COLO668 (cell line): ENCODE measurements at regions not wholly inside any gene's neighbourhood (a gene's known extent, or its start where the extent isn't known, plus 50 kb on each side); places are given as distances from the start of the nearest gene placed in this dataset.
"Not testable (repeated sequence)": the region's sequence is repeated elsewhere in the genome, so short reads cannot be mapped to it uniquely, and the experiment has no call there.

Source experiments
- DNase-seq: peaks from one replicate; lab custom pipeline; 2025; ENCODE audit not compliant: unreplicated experiment; lab: John Stamatoyannopoulos, UW

DNA sequence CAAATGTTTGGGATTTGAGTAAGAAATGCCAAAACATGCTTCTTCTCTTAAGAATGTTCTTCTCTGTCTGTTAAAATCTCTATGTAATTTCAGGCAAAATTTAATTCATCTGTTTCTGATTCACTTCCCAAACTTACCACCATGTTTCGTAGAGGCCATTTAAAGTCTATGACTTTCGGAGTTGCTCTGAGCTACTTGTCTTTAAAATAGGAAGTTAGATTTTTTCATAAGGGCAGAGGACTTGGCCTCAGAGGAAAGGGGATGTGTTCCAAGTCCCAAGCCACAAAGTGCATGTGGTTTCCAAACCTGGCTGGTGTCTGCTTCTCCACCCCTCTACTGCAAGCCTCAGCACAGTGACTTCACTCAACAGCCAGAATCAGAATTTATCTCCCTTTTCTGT lies 111.3 kb upstream of the ADRA1B start:
- no peak for DNase-seq

DNA sequence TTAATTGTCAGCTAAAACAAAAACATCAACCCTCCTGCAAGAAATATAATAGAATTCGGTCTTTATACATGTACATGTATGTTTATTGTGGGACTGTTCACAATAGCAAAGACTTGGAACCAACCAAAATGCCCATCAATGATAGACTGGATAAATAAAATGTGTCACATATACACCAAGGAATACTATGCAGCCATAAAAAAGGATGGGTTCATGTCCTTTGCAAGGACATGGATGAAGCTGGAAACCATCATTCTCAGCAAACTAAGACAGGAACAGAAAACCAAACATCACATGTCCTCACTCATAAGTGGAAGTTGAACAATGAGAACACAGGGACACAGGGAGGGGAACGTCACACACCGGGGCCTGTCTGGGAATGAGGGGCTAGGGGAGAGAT lies 109.1 kb upstream of the ADRA1B start:
- not testable (repeated sequence) for DNase-seq

DNA sequence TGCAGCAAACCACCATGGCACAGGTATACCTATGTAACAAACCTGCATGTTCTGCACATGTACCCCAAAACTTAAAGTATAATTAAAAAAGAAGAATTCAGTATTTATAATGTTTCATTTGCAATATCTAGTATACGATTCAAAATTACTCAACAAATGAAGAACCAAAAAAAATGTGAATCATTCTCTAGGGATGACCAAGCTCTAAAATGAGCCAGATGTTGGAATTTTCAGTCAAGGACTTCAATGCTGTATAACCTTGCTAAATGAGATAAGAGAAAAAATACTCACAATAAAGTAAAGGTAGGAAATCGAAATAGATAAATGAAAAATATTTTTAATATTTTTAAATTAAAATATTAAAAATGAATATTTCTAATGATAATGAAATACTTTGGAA lies 108.7 kb upstream of the ADRA1B start:
- DNase-seq, result no peak

DNA sequence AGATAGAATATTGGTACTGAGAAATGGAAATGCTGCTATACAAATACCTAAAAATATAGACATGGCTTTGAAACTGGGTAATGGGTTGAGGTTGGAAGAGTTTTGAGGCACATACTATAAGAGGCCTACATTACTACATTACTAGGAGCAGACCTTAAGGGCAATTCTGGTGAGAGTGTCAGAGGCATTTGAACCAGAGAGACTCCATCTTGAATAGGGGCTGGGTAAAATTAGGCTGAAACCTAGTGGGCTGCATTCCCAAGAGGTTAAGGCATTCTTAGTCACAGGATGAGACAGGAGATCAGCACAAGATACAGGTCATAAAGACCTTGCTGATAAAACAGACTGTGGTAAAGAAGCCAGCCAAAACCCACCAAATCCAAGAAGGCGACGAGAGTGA lies 104.6 kb upstream of the ADRA1B start:
- DNase-seq, result no peak

DNA sequence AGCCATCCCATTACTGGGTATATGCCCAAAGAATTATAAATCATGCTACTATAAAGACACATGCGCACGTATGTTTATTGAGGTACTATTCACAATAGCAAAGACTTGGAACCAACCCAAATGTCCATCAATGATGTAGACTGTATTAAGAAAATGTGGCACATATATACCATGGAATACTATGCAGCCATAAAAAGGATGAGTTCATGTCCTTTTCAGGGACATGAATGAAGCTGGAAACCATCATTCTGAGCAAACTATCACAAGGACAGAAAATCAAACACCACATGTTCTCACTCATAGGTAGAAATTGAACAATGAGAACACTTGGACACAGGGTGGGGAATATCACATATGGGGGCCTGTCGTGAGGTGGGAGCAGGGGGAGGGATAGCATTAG lies 103.5 kb upstream of the ADRA1B start:
- DNase-seq, result not testable (repeated sequence)

DNA sequence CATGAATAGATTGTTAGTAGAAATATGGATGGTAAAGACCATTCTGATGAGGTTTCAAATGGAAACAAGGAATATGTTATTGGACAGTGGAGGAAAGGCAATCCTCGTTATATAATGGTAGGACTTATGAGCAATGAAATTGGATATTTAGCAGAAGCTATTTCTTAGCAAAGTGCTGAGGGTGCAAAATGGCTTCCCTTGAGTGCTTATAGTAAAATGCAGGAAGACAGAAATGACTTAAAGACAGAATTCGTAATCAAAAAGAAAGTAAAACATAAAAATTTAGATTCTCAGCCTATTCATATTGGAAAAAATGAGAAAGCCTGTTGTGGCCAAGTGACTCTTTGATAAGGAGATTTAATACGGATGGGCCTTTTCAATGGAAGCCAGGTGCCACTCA lies 102.1 kb upstream of the ADRA1B start:
- no peak for DNase-seq

DNA sequence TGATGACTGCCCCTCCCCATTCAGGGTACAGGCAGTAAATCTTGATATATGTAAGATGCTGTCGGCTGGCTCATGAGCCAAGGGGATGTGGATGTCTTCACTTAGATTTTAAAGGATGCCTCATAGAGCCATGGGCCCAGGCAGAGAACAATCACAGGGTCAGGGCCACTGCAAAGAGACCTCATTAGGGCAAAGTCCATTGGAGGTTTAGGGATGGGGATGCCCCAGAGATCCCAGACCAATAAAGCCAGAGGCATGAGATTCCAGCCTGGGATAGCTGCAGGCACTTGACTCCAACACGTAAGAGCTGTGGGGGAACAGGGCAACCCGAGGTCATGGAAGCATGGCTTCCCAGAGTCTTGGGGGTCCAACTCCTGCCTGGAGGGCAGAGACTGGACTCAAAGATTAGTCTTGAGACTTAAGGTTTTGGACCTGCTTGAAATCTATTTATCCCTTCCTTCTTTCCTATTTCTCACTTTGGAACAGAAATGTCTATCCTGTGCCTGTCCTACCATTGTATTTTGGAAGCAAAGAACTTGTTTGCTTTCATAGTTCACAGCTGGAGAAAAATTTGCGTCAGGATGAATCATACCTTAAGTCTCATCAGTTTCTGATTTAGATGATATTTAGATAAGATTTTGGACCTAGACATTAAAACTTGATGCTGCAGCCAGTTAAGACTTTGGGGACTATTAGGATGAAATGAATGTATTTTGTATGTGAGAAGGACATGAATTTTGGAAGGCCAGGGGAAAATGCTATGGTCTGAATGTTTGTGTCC lies 101.3 kb upstream of the ADRA1B start:
- DNase-seq, result no peak

DNA sequence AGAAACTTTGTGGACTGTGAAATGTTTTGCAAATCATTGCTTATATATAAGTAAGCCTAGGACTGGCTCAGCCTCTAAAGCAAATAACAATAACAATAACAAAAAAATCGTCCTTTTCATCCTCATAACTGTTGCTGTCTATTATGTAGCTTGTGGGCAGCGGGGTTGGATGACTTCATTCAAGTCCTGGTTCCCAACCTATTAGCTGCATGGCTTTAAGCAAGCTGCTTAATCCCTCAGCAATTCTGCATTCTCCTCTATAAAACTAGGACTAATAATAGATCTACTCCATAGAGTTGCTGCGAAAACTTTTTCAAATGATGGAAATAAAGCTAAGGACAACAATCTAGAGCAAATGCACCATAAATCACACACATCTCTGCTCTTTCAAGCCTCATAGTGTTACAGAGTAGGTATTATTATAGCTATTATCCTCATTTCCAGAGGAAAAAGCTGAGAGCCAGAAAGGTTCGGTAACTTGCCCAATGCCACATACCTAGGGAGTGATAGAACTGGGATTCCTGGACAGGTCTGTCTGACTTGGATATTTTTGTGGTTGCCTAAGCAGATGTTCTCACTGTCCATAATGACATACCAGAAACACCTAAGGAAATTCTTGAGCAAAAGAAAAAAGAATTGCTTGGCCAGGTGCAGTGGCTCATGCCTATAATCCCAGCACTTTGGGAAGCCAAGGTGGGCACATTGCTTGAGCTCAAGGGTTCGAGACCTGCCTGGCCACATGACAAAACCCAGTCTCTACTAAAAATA lies 98.8 kb upstream of the ADRA1B start:
- no peak for DNase-seq

DNA sequence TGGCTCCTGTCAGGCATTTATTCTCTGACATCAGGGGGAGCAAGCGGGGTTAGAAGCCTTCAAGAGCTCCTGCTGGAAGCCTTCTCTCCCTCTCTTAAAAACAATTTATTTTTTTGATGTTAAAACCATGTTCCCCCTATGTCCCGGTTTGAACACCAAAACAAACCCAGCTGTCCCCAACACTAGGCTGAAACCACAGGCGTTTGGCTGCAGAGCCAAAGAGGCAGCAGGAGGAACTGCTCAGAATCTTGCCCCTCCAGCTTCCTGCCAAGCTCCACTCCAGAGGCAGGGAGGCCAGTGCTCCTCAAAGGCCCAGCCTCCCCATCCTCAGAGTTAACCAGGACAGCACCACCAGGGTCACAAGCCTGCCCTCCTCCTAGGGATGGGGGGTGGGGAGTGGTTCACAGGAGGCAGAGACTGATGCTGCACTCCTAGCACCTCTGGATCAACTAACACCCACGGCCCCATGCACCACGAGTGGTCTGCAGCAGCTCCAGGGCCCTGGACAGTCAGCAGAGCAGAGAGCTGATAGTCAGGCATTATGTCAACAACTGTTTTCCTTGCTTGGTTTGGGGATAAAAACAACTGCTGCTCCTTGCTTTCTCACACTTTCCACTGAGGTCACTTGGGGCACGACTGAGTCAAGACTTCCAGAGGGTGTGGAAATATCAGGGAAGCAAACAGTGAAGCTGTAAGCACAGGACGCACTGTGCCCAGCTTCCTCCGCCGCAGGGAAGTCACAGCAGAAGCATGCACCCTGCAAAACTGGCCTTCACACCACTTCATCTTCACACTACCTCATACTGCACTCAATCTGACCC lies 96.5 kb upstream of the ADRA1B start:
- no peak for DNase-seq

DNA sequence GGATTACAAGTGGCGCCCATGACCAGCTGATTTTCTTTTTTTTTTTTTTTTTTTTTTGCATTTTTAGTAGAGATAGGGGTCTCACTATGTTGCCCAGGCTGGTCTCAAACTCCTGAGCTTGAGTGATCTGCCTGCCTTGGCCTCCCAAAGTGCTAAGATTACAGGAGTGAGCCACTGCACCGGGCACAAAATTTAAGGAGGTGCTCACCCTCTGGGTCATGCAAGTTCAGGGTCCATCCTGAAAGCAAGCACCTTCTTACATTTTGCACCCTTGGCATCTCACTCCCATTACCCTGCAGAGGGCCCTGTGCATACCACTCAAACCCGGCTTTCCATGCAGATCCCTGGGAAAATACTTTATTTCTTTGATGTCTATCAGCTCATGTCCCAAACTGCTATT lies 95.6 kb upstream of the ADRA1B start:
- DNase-seq, result no peak

DNA sequence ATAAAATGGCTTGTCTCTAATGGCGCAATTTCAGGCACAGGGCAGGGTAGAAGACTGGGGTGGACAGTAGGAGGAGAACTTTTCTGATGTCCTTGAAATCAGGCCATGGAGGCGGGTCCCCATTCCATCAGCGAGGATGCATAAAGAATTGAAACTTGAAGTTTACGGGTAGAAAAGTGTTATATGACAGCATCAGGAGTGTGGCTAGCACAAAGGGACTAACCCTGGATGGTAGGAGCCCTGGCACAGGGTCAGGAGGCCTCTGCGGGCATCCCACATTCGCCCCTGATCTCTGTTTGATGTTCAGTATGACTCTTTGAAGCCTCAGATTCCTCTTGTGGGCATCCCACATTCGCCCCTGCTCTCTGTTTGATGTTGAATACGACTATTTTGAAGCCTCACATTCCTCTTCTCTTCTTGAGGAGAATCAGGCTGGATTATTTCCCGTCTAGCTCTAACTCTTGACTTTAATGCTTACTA lies 94.8 kb upstream of the ADRA1B start:
- DNase-seq, result no peak

DNA sequence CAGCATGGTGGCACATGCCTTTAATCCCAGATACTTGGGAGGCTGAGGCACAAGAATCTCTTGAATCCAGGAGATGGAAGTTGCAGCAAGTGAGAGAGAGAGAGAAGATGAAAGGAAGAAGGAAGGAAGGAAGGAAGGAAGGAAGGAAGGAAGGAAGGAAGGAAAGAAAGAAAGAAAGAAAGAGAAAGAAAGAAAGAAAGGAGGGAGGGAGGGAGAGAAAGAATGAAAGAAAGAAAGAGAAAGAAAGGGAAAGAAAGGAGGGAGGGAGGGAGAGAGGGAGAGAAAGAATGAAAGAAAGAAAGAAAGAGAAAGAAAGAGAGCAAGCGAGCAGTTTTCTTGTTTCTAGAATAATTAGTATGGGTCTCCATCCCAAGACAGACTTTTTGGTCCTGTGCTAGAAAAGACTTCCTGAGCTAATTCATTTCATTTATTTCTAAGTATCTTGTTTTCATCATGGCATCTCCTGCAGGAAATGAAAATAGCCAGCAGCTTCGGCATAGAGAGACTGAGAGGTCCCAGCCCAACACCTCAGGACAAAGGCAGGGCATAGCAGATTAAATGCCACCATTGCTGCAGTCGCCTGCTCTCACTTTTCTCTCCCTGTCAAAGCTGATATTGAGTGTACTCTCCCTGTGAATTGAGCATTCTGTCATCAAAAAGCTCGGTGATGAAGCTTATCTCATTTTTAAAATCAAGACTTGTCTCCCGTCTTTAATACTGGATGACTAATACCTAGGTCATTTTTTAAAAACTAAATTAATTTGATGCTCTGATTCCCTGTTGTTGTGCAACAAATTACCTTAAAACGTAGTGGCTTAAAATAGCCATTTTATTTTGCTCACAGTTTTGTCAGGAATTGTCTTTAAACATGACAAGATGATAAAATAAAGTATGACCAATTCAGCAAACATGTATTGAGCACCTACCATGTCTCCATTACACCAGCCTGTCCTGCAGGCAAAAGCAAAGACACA lies 91.8 kb upstream of the ADRA1B start:
- DNase-seq, result no peak

DNA sequence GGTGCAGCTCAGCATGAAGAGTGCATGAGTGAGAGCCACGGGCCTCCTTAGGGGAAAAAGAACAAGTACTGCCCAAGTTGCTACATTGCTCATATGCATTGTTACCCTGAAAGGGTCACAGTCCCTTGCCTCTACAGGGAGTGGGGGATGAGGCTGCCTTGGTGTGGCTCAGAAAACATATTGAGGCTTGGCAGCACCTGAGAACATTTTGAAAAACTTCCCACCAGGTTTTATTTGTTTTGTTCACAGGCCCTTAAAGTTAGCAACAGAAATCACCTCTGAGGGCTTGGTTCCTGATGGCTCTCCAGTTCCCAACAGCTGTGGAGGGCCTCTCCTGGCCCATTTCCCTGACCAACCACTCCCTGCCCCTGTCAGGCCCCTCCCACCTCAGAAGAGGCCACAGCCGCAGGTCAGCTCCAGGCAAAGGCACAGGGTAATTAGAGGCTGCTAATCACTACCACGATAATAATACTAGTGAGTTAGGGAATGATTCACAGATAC lies 90.7 kb upstream of the ADRA1B start:
- no peak for DNase-seq

DNA sequence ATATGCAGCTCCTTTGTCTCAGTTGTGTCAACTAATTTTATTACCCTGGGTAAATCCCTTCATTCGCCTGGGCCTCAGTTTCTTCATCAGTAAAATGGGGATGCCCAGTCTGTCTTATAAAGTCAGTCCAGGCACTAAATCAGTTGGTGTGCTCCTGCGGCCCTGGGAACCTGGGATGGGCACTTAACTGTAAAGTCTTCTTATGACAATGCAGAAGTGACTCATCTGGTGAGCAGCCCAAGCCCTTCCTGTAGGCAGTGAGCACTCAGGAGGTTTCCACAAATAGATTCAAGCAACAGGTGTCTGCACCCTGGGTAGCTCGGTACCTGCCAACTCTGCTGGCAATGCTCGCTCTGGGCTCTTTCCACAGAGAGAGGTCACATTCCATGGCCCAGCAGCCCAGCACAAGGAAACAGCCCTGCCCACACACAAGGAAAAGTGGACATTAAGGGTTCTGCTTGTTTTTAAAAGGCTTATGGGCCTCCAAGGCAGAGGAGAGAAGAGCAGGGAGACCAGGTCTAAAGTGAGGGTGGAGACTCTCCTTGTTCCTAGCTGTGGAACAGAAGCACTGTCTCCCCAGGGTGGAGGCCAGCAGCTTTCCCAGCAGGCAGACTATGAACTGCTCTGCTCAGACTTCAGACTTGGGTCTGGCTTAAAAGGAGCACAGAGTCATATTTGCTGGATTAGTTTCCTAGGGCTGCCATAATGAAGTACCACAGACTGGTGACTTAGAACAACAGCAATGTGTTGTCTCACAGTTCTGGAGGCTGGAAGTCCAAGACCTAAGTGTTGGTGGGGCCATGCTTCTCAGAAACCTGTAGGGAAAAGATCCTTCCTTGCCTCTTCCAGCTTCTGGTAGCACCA lies 89.7 kb upstream of the ADRA1B start:
- no peak for DNase-seq

DNA sequence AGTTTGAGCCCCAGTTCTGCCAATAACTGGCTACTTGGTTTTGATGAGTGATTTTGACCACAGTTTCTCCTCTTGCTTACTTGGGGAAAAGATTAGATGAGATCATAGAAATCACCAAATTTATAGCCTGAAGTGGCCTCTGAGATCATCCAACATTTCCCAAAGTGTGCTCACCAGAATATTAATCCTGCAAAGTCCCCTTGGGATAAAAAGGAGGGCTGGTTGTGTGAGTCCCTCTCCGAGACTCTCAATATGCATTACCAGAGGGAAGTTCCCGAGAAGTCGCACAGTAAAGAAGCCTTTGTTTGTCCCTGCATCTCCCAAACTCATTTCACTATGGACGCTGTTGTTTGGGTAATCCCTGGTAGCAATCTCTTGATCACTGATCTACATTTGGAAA lies 88.4 kb upstream of the ADRA1B start:
- no peak for DNase-seq

DNA sequence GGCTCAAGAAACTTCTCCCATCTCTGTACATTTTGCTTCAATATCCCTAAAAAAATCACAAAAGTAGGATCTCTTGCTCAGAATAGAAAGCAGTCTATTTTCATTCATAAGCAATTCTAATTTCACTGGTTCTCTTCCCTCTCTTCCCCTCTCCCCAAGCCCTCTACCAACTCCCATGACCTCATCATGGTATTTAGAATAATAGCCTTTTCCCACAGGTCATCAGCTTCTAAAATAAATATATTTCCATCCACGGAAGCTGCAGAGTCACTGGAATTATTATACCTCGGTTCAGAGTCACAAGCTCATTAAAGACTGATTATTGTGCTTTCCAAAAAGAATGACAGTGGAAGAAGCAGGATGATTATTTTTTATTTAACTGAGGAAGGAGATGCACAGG lies 84.2 kb upstream of the ADRA1B start:
- DNase-seq, result no peak

DNA sequence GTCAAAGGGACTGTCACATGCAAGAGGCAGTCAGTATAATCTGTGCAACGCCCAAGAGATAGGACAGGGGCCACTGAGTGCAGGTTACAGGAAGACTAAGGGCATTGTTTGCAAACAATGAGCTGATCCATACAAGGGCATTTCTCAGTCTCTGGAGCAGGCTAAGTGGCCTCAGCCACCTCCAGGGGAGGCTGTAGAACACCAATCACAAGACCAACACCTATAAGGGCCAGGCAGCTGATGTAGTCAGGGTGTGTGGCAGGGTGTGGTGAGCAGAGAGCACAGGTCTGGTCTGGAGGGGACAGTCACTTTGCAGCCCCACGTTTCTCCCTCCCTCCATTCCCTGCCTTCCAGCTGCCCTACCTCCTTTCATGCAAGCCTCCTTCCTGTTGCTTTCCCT lies 83.2 kb upstream of the ADRA1B start:
- no peak for DNase-seq

DNA sequence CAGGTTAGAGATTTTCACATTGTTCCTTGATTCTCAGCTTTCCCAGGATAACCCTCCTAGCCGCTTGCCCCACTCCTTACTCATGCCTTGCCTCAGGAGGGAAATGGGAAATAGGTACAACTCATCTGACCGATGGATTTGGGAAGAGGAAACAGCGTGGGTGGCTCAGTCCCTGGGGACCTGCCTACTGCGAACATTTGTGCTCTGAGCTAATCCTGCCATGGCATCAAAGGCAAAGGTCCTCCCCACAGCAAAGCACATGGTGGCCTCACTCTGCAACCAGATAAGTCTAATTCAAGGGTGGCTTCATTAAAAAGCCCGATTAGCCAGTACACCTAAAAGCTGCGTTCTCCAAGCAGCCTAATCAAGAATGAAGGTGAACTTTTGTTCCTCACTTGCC lies 82.4 kb upstream of the ADRA1B start:
- DNase-seq, result no peak

DNA sequence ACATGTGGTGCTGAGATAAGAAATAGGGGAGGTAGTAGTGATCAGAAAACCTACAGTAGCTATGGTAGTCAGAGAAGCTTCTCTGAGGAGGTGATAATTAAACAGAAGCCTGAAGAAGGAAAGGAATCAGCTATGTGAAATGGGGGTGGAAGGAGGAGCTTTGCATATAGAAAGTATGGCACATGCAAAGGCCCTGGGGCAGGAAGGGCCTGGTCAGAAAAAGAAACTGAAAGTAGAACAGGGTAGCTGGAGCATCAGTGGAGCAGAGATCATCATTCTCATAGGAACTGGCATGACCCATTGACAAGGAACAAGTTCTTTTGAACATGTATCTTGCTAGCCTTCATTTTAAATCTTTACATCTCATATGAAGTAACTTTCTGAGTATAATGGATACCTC lies 80.7 kb upstream of the ADRA1B start:
- no peak for DNase-seq
